Mesenchymal stem cell (in vitro differentiated cells and primary cell): ENCODE measurements at regions not wholly inside any gene's neighbourhood (a gene's known extent, or its start where the extent isn't known, plus 50 kb on each side); places are given as distances from the start of the nearest gene placed in this dataset.

ENCODE experiments used
- DNase-seq: peaks from one replicate; pipeline ENCODE4 v3.0.0-alpha.2; 2013
- H2AFZ ChIP-seq: one replicate; pipeline ENCODE4 v1.6.1; 2013; ENCODE audit warnings: low read depth, mild to moderate bottlenecking, control low read depth, inconsistent platforms, low read length, moderate library complexity
- H2AK5ac ChIP-seq: 2 replicates; pipeline ENCODE4 v1.6.1; 2013; ENCODE audit warnings: low read length, moderate library complexity, mild to moderate bottlenecking, inconsistent platforms; ENCODE audit not compliant: severe bottlenecking
- H2BK120ac ChIP-seq: one replicate; pipeline ENCODE4 v1.6.1; 2013; ENCODE audit warnings: low read depth, mild to moderate bottlenecking, inconsistent platforms, low read length, moderate library complexity
- H2BK12ac ChIP-seq, 2 experiments: one replicate each; pipeline ENCODE4 v1.6.1; 2013; ENCODE audit warnings: inconsistent platforms in 2 of 2, low read length in 2 of 2, mild to moderate bottlenecking in 2 of 2, moderate library complexity in 2 of 2, control low read depth in 1 of 2
- H2BK15ac ChIP-seq: one replicate; pipeline ENCODE4 v1.6.1; 2013; ENCODE audit warnings: mild to moderate bottlenecking, low read depth, inconsistent platforms; ENCODE audit not compliant: poor library complexity, severe bottlenecking
- H2BK5ac ChIP-seq: 2 replicates; pipeline ENCODE4 v1.6.1; 2013; ENCODE audit warnings: low read depth, mild to moderate bottlenecking, low read length, control low read depth, inconsistent platforms; ENCODE audit not compliant: poor library complexity, severe bottlenecking
- H3K14ac ChIP-seq, 2 experiments: one replicate each; pipeline ENCODE4 v1.6.1; 2013; ENCODE audit warnings: inconsistent platforms in 2 of 2, low read length in 2 of 2, control low read depth in 1 of 2, mild to moderate bottlenecking in 1 of 2, moderate library complexity in 1 of 2
- H3K18ac ChIP-seq, 2 experiments: one replicate each; pipeline ENCODE4 v1.6.1; 2013; ENCODE audit warnings: inconsistent platforms in 2 of 2, low read length in 2 of 2, control low read depth in 1 of 2, low read depth in 1 of 2, mild to moderate bottlenecking in 1 of 2
- H3K23ac ChIP-seq, 2 experiments: one replicate each; pipeline ENCODE4 v1.6.1; 2013; ENCODE audit warnings: inconsistent platforms in 2 of 2, low read length in 2 of 2, mild to moderate bottlenecking in 2 of 2, moderate library complexity in 2 of 2, control low read depth in 1 of 2
- H3K27ac ChIP-seq: 2 replicates; pipeline ENCODE4 v1.5.1; 2013; ENCODE audit warnings: mild to moderate bottlenecking, moderate library complexity, low read length, control low read depth, inconsistent platforms; ENCODE audit not compliant: poor library complexity, severe bottlenecking
- H3K27me3 ChIP-seq, 2 experiments: 2 replicates each; pipeline versions ENCODE4 v1.6.1 to v1.7.0; 2013; ENCODE audit warnings: low read length in 2 of 2, mild to moderate bottlenecking in 2 of 2, moderate library complexity in 2 of 2, control low read depth in 1 of 2, inconsistent platforms in 1 of 2; ENCODE audit not compliant: control insufficient read depth in 1 of 2, insufficient read depth in 1 of 2
- H3K36me3 ChIP-seq, 2 experiments: 2 replicates each; pipeline versions ENCODE4 v1.6.1 to v1.7.0; 2013; ENCODE audit warnings: low read length in 2 of 2, control low read depth in 1 of 2, inconsistent platforms in 1 of 2, low read depth in 1 of 2, mild to moderate bottlenecking in 1 of 2; ENCODE audit not compliant: insufficient read depth in 2 of 2, control insufficient read depth in 1 of 2
- H3K4ac ChIP-seq, 2 experiments: one replicate each; pipeline ENCODE4 v1.6.1; 2013; ENCODE audit warnings: inconsistent platforms in 2 of 2, low read length in 2 of 2, mild to moderate bottlenecking in 2 of 2, moderate library complexity in 2 of 2, control low read depth in 1 of 2, low read depth in 1 of 2
- H3K4me1 ChIP-seq: 2 replicates; pipeline ENCODE4 v1.6.1; 2013; ENCODE audit warnings: low read depth, low read length, control low read depth; ENCODE audit not compliant: control insufficient read depth, insufficient read depth
- H3K4me2 ChIP-seq: 2 replicates; pipeline ENCODE4 v1.6.1; 2013; ENCODE audit warnings: low read length, mild to moderate bottlenecking, inconsistent platforms; ENCODE audit not compliant: poor library complexity, severe bottlenecking
- H3K4me3 ChIP-seq, 2 experiments: 2 replicates each; pipeline versions ENCODE4 v1.5.1 to v1.7.0; 2013; ENCODE audit warnings: low read length in 2 of 2, mild to moderate bottlenecking in 2 of 2, control low read depth in 1 of 2, low read depth in 1 of 2; ENCODE audit not compliant: insufficient read depth in 1 of 2
- H3K79me1 ChIP-seq: replicated peaks from 2 replicates; pipeline ENCODE4 v1.6.1; 2013; ENCODE audit warnings: mild to moderate bottlenecking, control low read depth, low read length, inconsistent platforms; ENCODE audit not compliant: poor library complexity, severe bottlenecking
- H3K9ac ChIP-seq: 2 replicates; pipeline ENCODE4 v1.7.0; 2013; ENCODE audit warnings: mild to moderate bottlenecking, low read length, moderate library complexity
- H3K9me3 ChIP-seq: 2 replicates; pipeline ENCODE4 v1.7.0; 2013; ENCODE audit warnings: mild to moderate bottlenecking, low read length; ENCODE audit not compliant: control insufficient read depth
- H4K8ac ChIP-seq: one replicate; pipeline ENCODE4 v1.6.1; 2013; ENCODE audit warnings: inconsistent platforms, mild to moderate bottlenecking, low read length, moderate library complexity
- H4K91ac ChIP-seq: one replicate; pipeline ENCODE4 v1.6.1; 2013; ENCODE audit warnings: mild to moderate bottlenecking, low read length, inconsistent platforms
- WGBS: methylation state at CpG from one replicate; pipeline ENCODE4 v1.1.7; 2013; ENCODE audit warnings: mixed read lengths; 5-methylcytosine and 5-hydroxymethylcytosine counted together

DNA sequence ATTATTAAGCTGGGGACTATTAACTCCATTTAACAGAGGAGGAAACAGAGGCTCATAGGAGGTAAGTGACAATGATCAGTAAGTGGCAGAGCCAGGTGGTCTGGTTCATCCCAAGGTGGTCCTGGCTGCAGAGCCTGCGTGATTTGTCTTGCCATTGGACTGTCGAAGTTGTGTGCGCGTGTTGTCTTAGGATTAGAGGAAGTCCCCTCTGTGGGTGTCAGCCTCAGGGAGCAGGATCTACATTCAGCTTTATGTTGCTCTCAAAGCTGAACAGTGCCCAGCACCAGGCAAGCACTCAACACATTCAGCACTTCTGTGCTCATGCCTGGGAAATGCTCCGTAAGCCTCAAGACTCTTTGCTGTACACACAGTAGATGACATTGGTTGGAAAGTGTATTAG lies 139.5 kb downstream of the HERPUD2 start:
- H3K4me2 ChIP-seq: no peak overlapping the region
- H3K4me3 ChIP-seq: no peak overlapping the region
- H3K4ac ChIP-seq: no peak overlapping the region
- no peak overlapping the region for H2BK5ac ChIP-seq
- DNase-seq: no peak
- H3K36me3 ChIP-seq: no peaks in the 10 kb centered on the region
- H4K8ac ChIP-seq: no peak overlapping the region
- no peak overlapping the region for H2BK15ac ChIP-seq
- H4K91ac ChIP-seq: no peak overlapping the region
- peak overlapping the region in 1 of 2 experiments; percentile 1 for H3K23ac ChIP-seq
- 96% methylated on average over 4 of the region's 5 CpGs for WGBS
- no peak overlapping the region for H3K14ac ChIP-seq
- H3K9ac ChIP-seq: no peak overlapping the region
- no peaks in the 10 kb centered on the region for H3K9me3 ChIP-seq
- no peak overlapping the region for H2BK12ac ChIP-seq
- H2AFZ ChIP-seq: no peak overlapping the region
- H3K27ac ChIP-seq: no peak overlapping the region
- no peak overlapping the region for H2BK120ac ChIP-seq
- H3K4me1 ChIP-seq: no peaks in the 10 kb centered on the region
- no peaks in the 10 kb centered on the region for H3K79me1 ChIP-seq
- no peak overlapping the region for H3K18ac ChIP-seq
- H3K27me3 ChIP-seq: peaks cover 8 to 21% of the 10 kb centered on the region in 2 experiments
- no peak overlapping the region for H2AK5ac ChIP-seq

DNA sequence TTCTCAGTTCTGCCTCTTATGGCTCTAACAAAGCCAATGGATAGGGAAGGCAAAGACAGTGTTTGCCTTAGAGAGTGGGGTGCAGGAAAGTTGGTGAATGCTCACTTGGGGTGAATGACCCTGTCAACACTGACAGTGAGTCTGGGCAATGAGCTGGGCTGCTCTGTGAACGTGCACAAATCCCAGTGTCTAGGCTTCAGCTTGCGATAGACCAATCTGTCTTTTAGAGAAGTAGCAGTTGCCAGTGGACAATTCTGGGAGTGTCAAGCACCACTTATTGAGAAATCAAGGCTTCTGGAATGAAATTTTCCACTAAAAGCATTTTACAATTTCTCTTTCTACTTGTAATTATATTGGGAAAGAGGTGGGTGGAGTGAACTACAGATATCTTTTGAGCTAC lies 141.4 kb downstream of the HERPUD2 start:
- Histone ChIP-seq H2AK5ac (no peak overlapping the region), H3K9me3 (no peaks in the 10 kb centered on the region), H3K27me3 (peaks cover 10 to 32% of the 10 kb centered on the region in 2 experiments), H3K23ac (no peak overlapping the region), H3K14ac (peak overlapping the region in 1 of 2 experiments; percentile 11), H3K4me3 (no peak overlapping the region), H3K27ac (no peak overlapping the region), H2BK12ac (no peak overlapping the region), H4K91ac (no peak overlapping the region), H3K9ac (no peak overlapping the region), H2AFZ (no peak overlapping the region), H3K36me3 (no peaks in the 10 kb centered on the region), H3K79me1 (no peaks in the 10 kb centered on the region), H3K4ac (no peak overlapping the region), H3K18ac (no peak overlapping the region), H3K4me1 (no peaks in the 10 kb centered on the region), H2BK15ac (no peak overlapping the region), H2BK120ac (no peak overlapping the region), H3K4me2 (no peak overlapping the region), H2BK5ac (no peak overlapping the region), H4K8ac (no peak overlapping the region)
- DNase-seq: peak; percentile 4
- 43% methylated on average over 1 of the region's 2 CpGs for WGBS

- Histone ChIP-seq H3K4me1 (no peaks in the 10 kb centered on the region), H3K27me3 (peaks cover 18 to 35% of the 10 kb centered on the region in 2 experiments), H2AK5ac (no peak overlapping the region), H2AFZ (no peak overlapping the region), H3K23ac (no peak overlapping the region), H2BK120ac (no peak overlapping the region), H3K9ac (no peak overlapping the region), H2BK12ac (no peak overlapping the region), H3K27ac (no peak overlapping the region), H3K36me3 (no peaks in the 10 kb centered on the region), H3K79me1 (no peaks in the 10 kb centered on the region), H3K18ac (no peak overlapping the region), H3K4me3 (no peak overlapping the region), H3K14ac (no peak overlapping the region), H3K4me2 (no peak overlapping the region), H3K9me3 (no peaks in the 10 kb centered on the region), H3K4ac (no peak overlapping the region), H2BK15ac (no peak overlapping the region), H4K91ac (no peak overlapping the region), H4K8ac (no peak overlapping the region), H2BK5ac (no peak overlapping the region)
- no peak for DNase-seq
- WGBS: 57% methylated on average over 2 of the region's 2 CpGs
These were observed 142.2 kb downstream of the HERPUD2 start for GRCh38 chr7:35552691-35553090.

- H4K8ac ChIP-seq: no peak overlapping the region
- no peak overlapping the region for H2BK12ac ChIP-seq
- H3K4me1 ChIP-seq: no peaks in the 10 kb centered on the region
- no peak overlapping the region for H2AFZ ChIP-seq
- no peak overlapping the region for H3K4ac ChIP-seq
- 41% methylated on average over 3 of the region's 3 CpGs for WGBS
- no peak overlapping the region for H3K23ac ChIP-seq
- no peak overlapping the region for H2BK120ac ChIP-seq
- no peak overlapping the region for H3K18ac ChIP-seq
- H4K91ac ChIP-seq: no peak overlapping the region
- no peak overlapping the region for H3K4me3 ChIP-seq
- no peaks in the 10 kb centered on the region for H3K79me1 ChIP-seq
- H3K14ac ChIP-seq: no peak overlapping the region
- no peak overlapping the region for H2AK5ac ChIP-seq
- H2BK5ac ChIP-seq: no peak overlapping the region
- H3K27me3 ChIP-seq: peaks cover 30 to 46% of the 10 kb centered on the region in 2 experiments
- no peak overlapping the region for H3K27ac ChIP-seq
- no peaks in the 10 kb centered on the region for H3K36me3 ChIP-seq
- no peak overlapping the region for H3K9ac ChIP-seq
- DNase-seq: no peak
- no peak overlapping the region for H2BK15ac ChIP-seq
- H3K9me3 ChIP-seq: no peaks in the 10 kb centered on the region
- H3K4me2 ChIP-seq: no peak overlapping the region
These were observed 143.4 kb downstream of the HERPUD2 start for GRCh38 chr7:35551321-35552081.
